Gastrocnemius medialis (tissue), 4 donors: ENCODE measurements at regions not wholly inside any gene's neighbourhood (a gene's known extent, or its start where the extent isn't known, plus 50 kb on each side); places are given as distances from the start of the nearest gene placed in this dataset.

Experiments used
- ATAC-seq, 2 donors: fragments of 150-250 bp; one replicate each; pipeline ENCODE4 v1.9.1; 2016
- DNase-seq, 2 donors: peaks; one replicate each; pipeline ENCODE4 v3.0.0-alpha.2; 2019
- H3K27ac ChIP-seq, 4 donors: fragments of 200-600 bp; sonication (generic); 1 replicate in 1 of 4; 2 replicates in 3 of 4; pipeline ENCODE4 v1.5.1; 2016 to 2018; ENCODE audit warnings: mild to moderate bottlenecking in 2 of 4, moderate library complexity in 1 of 4
- H3K27me3 ChIP-seq, 3 donors: fragments of 200-600 bp; sonication (generic) in 2 of 3; 1 replicate in 1 of 3; 2 replicates in 2 of 3; pipeline versions ENCODE4 v1.5.1 to v1.6.0; 2016 to 2019; ENCODE audit warnings: mild to moderate bottlenecking in 1 of 3, moderate library complexity in 1 of 3
- H3K36me3 ChIP-seq, 2 donors: fragments of 200-600 bp; sonication (generic) in 1 of 2; one replicate each; pipeline ENCODE4 v1.5.1; 2017 to 2018
- H3K4me1 ChIP-seq, 2 donors: fragments of 200-600 bp; sonication (generic) in 1 of 2; one replicate each; pipeline ENCODE4 v1.5.1; 2016 to 2017; ENCODE audit warnings: mild to moderate bottlenecking in 2 of 2
- H3K4me3 ChIP-seq, 4 donors: fragments of 200-600 bp; sonication (generic) in 3 of 4; 1 replicate in 1 of 4; 2 replicates in 3 of 4; pipeline ENCODE4 v1.5.1; 2016 to 2019; ENCODE audit warnings: mild to moderate bottlenecking in 2 of 4
- H3K9me3 ChIP-seq, 3 donors: fragments of 200-600 bp; sonication (generic) in 2 of 3; 1 replicate in 1 of 3; 2 replicates in 2 of 3; pipeline ENCODE4 v1.5.1; 2016 to 2019
- POLR2A ChIP-seq, 2 donors: fragments of 450-650 bp; IDR thresholded peaks; one replicate each; pipeline ENCODE4 v1.6.1; 2017; ENCODE audit warnings: antibody characterized with exemption in 2 of 2, mild to moderate bottlenecking in 2 of 2, moderate library complexity in 2 of 2
- in situ Hi-C, 4 donors: fragments of 200-750 bp; cut with MboI; loops; one replicate each; pipeline versions ENCODE4 v1.15.0 to v1.8.0; 2017; ENCODE audit warnings: low sequenced_read_pairs in 4 of 4
- intact Hi-C: fragments of 100-400 bp; cut with DNase I; formaldehyde crosslinking; loops from one replicate; pipeline ENCODE4 v1.15.1; 2023; ENCODE audit warnings: low total_unique reads
- TF ChIP-seq, protein P1 (sequence below), 5 experiments: fragments of 450-650 bp in 3 of 5; fragments of 200-600 bp in 2 of 5; sonication (generic) in 2 of 5; IDR thresholded peaks in 4 of 5; conservative IDR thresholded peaks in 1 of 5; 1 replicate in 4 of 5; 2 replicates in 1 of 5; pipeline ENCODE4 v1.5.1; 2016 to 2019; ENCODE audit warnings: antibody characterized with exemption in 5 of 5, mild to moderate bottlenecking in 3 of 5, moderate library complexity in 3 of 5

GRCh38 chr5:117065800-117066199 is 491.2 kb upstream of the SEMA6A start:
- no peak overlapping the region for H3K4me3 ChIP-seq
- H3K4me1 ChIP-seq: no peaks in the 10 kb centered on the region
- intact Hi-C loops: no loop called here
- H3K27me3 ChIP-seq: no peaks in the 10 kb centered on the region
- no peaks in the 10 kb centered on the region for H3K9me3 ChIP-seq
- DNase-seq: no peak
- H3K27ac ChIP-seq: no peak overlapping the region
- in situ Hi-C loops: no loop called here
- no peak for ATAC-seq
- no peaks in the 10 kb centered on the region for H3K36me3 ChIP-seq
- TF ChIP-seq, protein P1, sequence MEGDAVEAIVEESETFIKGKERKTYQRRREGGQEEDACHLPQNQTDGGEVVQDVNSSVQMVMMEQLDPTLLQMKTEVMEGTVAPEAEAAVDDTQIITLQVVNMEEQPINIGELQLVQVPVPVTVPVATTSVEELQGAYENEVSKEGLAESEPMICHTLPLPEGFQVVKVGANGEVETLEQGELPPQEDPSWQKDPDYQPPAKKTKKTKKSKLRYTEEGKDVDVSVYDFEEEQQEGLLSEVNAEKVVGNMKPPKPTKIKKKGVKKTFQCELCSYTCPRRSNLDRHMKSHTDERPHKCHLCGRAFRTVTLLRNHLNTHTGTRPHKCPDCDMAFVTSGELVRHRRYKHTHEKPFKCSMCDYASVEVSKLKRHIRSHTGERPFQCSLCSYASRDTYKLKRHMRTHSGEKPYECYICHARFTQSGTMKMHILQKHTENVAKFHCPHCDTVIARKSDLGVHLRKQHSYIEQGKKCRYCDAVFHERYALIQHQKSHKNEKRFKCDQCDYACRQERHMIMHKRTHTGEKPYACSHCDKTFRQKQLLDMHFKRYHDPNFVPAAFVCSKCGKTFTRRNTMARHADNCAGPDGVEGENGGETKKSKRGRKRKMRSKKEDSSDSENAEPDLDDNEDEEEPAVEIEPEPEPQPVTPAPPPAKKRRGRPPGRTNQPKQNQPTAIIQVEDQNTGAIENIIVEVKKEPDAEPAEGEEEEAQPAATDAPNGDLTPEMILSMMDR (IDR thresholded peaks at IDR 0.05 in 4 of 5, conservative IDR thresholded peaks at IDR 0.05 in 1 of 5): no peak
- TF ChIP-seq POLR2A (IDR thresholded peaks at IDR 0.05): no peak

DNA sequence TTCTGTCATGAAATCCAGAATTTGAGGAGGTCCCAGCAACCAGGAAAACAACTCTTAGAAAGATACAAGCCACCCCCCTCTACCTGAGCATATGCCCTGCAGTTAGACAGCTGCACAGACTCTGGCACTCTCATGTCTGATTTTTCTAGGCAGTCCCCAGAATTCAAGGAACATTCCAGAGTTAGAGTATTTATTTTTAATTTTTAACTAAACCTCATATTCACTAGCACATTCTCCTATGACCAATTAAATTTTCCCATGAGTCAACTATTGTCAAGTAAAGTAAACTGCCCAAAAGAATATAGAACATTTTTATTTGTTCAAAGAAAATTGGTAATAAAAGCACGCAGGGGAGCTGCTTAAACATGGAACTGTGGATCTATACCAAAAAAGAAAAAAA is 490.5 kb upstream of the SEMA6A start:
- no peaks in the 10 kb centered on the region for H3K4me1 ChIP-seq
- in situ Hi-C loops (no loop called here), intact Hi-C loops (no loop called here)
- H3K27me3 ChIP-seq: no peaks in the 10 kb centered on the region
- TF ChIP-seq POLR2A (IDR thresholded peaks at IDR 0.05): no peak
- TF ChIP-seq, protein P1 (IDR thresholded peaks at IDR 0.05 in 4 of 5, conservative IDR thresholded peaks at IDR 0.05 in 1 of 5): no peak
- H3K9me3 ChIP-seq: no peaks in the 10 kb centered on the region
- H3K27ac ChIP-seq: no peak overlapping the region
- ATAC-seq (no peak), DNase-seq (no peak)
- H3K36me3 ChIP-seq: no peaks in the 10 kb centered on the region
- H3K4me3 ChIP-seq: no peak overlapping the region

GRCh38 chr5:117060099-117060498 is 485.5 kb upstream of the SEMA6A start:
- in situ Hi-C loops: no loop called here
- no peak overlapping the region for H3K4me3 ChIP-seq
- no peaks in the 10 kb centered on the region for H3K9me3 ChIP-seq

DNA sequence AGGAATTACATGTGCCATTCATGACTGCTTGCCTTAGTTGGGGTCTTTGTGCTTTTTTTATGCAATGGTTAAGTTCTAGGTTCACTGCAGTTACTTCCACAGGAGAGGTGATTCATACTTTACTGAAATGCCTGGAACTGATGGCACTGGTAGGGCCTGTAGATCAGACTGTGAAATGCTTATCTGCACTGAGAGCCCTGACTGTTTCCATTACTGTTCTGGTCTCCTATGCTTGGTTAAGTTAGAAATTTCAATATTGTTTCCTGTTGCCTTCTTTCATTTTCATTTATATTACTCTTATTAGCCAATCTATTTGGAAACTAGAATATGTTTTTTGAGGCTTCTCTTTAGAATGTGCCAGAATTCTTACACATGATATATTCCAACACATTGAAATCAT is 484.1 kb upstream of the SEMA6A start:
- ATAC-seq: no peak
- in situ Hi-C loops: no loop called here

More at GRCh38 chr5:117060099-117060498, 485.5 kb upstream of the SEMA6A start:
- H3K36me3 ChIP-seq: no peaks in the 10 kb centered on the region
- H3K4me1 ChIP-seq: no peaks in the 10 kb centered on the region
- intact Hi-C loops: no loop called here
- ATAC-seq: no peak
- H3K27ac ChIP-seq: no peak overlapping the region
- no peaks in the 10 kb centered on the region for H3K27me3 ChIP-seq
- DNase-seq: no peak
- TF ChIP-seq, protein P1 (IDR thresholded peaks at IDR 0.05 in 4 of 5, conservative IDR thresholded peaks at IDR 0.05 in 1 of 5): no peak
- no peak for TF ChIP-seq POLR2A (IDR thresholded peaks at IDR 0.05)

GRCh38 chr5:117055517-117055916 is 480.9 kb upstream of the SEMA6A start:
- H3K27me3 ChIP-seq: no peaks in the 10 kb centered on the region
- in situ Hi-C loops: no loop called here
- no peak for TF ChIP-seq POLR2A (IDR thresholded peaks at IDR 0.05)
- TF ChIP-seq, protein P1 (IDR thresholded peaks at IDR 0.05 in 4 of 5, conservative IDR thresholded peaks at IDR 0.05 in 1 of 5): no peak
- H3K36me3 ChIP-seq: no peaks in the 10 kb centered on the region
- intact Hi-C loops: no loop called here
- H3K4me3 ChIP-seq: no peak overlapping the region
- no peak for DNase-seq
- no peak for ATAC-seq
- H3K27ac ChIP-seq: no peak overlapping the region
- no peaks in the 10 kb centered on the region for H3K4me1 ChIP-seq
- H3K9me3 ChIP-seq: no peaks in the 10 kb centered on the region

More for the DNA sequence above, 484.1 kb upstream of the SEMA6A start:
- H3K36me3 ChIP-seq: no peaks in the 10 kb centered on the region
- intact Hi-C loops: no loop called here
- no peak overlapping the region for H3K27ac ChIP-seq
- H3K4me3 ChIP-seq: no peak overlapping the region
- no peak for DNase-seq
- no peaks in the 10 kb centered on the region for H3K9me3 ChIP-seq
- no peaks in the 10 kb centered on the region for H3K4me1 ChIP-seq
- no peaks in the 10 kb centered on the region for H3K27me3 ChIP-seq
- TF ChIP-seq, protein P1 (IDR thresholded peaks at IDR 0.05 in 4 of 5, conservative IDR thresholded peaks at IDR 0.05 in 1 of 5): no peak
- TF ChIP-seq POLR2A (IDR thresholded peaks at IDR 0.05): no peak
